Panc1 (cell line): ENCODE measurements at regions not wholly inside any gene's neighbourhood (a gene's known extent, or its start where the extent isn't known, plus 50 kb on each side); places are given as distances from the start of the nearest gene placed in this dataset.

Source experiments
- ATAC-seq: fragments of 200-7000 bp; cut with Tn5 transposase; 2 replicates; pipeline ENCODE4 v1.9.1; 2020; ENCODE audit warnings: mild to moderate bottlenecking, moderate library complexity
- BruUV-seq: library from RNA; stranded (reverse); fragments of 400-500 nt; replicated peaks from 2 replicates; lab custom pipeline; 2021; lab: Mats Ljungman, UMichigan
- CTCF ChIA-PET: fragments of 300-600 bp; sonication (Branson Sonifier 250); formaldehyde crosslinking; loops from one replicate; lab custom pipeline; 2022; ENCODE audit warnings: antibody characterized with exemption; lab: Charles Lee
- POLR2A ChIA-PET: fragments of 300-600 bp; sonication (Branson Sonifier 250); formaldehyde crosslinking; loops from one replicate; lab custom pipeline; 2022; ENCODE audit warnings: antibody characterized with exemption; lab: Charles Lee
- DNase-seq: peaks from one replicate; pipeline ENCODE4 v3.0.0-alpha.2; 2010; ENCODE audit warnings: low read depth, low spot score
- H3K27ac ChIP-seq: 2 replicates; pipeline ENCODE4 v1.5.1; 2011; ENCODE audit warnings: mild to moderate bottlenecking, low read length, inconsistent platforms
- H3K27me3 ChIP-seq: fragments of 200-500 bp; sonication (Bioruptor generic); 2 replicates; pipeline ENCODE4 v1.6.0; 2014; ENCODE audit warnings: low read length, inconsistent platforms; ENCODE audit not compliant: control insufficient read depth, insufficient read depth
- H3K36me3 ChIP-seq: fragments of 200-500 bp; sonication (Bioruptor generic); 2 replicates; pipeline ENCODE4 v1.5.1; 2014; ENCODE audit warnings: inconsistent platforms, mild to moderate bottlenecking, low read length, moderate library complexity; ENCODE audit not compliant: control insufficient read depth, insufficient read depth
- H3K4me1 ChIP-seq: 2 replicates; pipeline ENCODE4 v1.5.1; 2011; ENCODE audit warnings: inconsistent platforms, mild to moderate bottlenecking, low read length, moderate library complexity; ENCODE audit not compliant: control insufficient read depth, insufficient read depth
- H3K4me3 ChIP-seq, 2 experiments: 2 replicates each; pipeline ENCODE4 v1.5.1; 2011 to 2012; ENCODE audit warnings: low read depth in 2 of 2, low read length in 2 of 2, mild to moderate bottlenecking in 2 of 2, inconsistent platforms in 1 of 2, moderate library complexity in 1 of 2
- H3K9me3 ChIP-seq: fragments of 200-500 bp; sonication (Bioruptor generic); 2 replicates; pipeline ENCODE4 v1.5.1; 2014; ENCODE audit warnings: low read depth, mild to moderate bottlenecking, inconsistent platforms, low read length, moderate library complexity; ENCODE audit not compliant: control insufficient read depth, insufficient read depth
- CTCF ChIP-seq: fragments of 450-650 bp; IDR thresholded peaks from 2 replicates; pipeline ENCODE4 v1.5.1; 2017; ENCODE audit warnings: mild to moderate bottlenecking
- POLR2AphosphoS5 ChIP-seq: IDR thresholded peaks from 2 replicates; pipeline ENCODE4 v1.6.1; 2012; ENCODE audit warnings: mild to moderate bottlenecking, low read depth, low read length, moderate library complexity
- SIN3A ChIP-seq: IDR thresholded peaks from 2 replicates; pipeline ENCODE4 v1.6.1; 2012; ENCODE audit warnings: low read depth, mild to moderate bottlenecking, low read length, moderate library complexity, borderline replicate concordance; ENCODE audit not compliant: insufficient read depth
- TCF7L2 ChIP-seq: IDR thresholded peaks from 2 replicates; pipeline ENCODE4 v1.6.1; 2011; ENCODE audit warnings: mild to moderate bottlenecking, low read depth, low read length, inconsistent platforms
- in situ Hi-C: cut with HindIII; loops from 2 replicates; pipeline ENCODE4 v1.10.0; 2016; ENCODE audit warnings: low sequenced_read_pairs, low pct_unique_long_range_greater_than_20kb
- intact Hi-C: fragments of 100-400 bp; cut with micrococcal nuclease; formaldehyde crosslinking; loops from one replicate; pipeline ENCODE4 v1.10.0; 2022; ENCODE audit not compliant: unreplicated experiment
- TF ChIP-seq, protein P1 (sequence below), 2 experiments: IDR thresholded peaks; 2 replicates each; pipeline ENCODE4 v1.6.1; 2011 to 2012; ENCODE audit warnings: low read depth in 2 of 2, control low read depth in 1 of 2, low read length in 1 of 2, mild to moderate bottlenecking in 1 of 2, moderate library complexity in 1 of 2; ENCODE audit not compliant: insufficient read depth in 1 of 2

- Histone ChIP-seq H3K9me3 (no peaks in the 10 kb centered on the region), H3K4me1 (no peaks in the 10 kb centered on the region), H3K36me3 (no peaks in the 10 kb centered on the region), H3K4me3 (no peak overlapping the region), H3K27ac (no peak overlapping the region), H3K27me3 (no peaks in the 10 kb centered on the region)
- no peak for TF ChIP-seq SIN3A
- intact Hi-C loops: no loop called here
- BruUV-seq: no TSS peak
- ATAC-seq (no peak), DNase-seq (no peak)
- POLR2A ChIA-PET: no interaction called here
- CTCF ChIA-PET: no interaction called here
- in situ Hi-C loops: no loop called here
These were observed 173.8 kb upstream of the CNOT2 start for GRCh38 chr12:70069221-70070105.

DNA sequence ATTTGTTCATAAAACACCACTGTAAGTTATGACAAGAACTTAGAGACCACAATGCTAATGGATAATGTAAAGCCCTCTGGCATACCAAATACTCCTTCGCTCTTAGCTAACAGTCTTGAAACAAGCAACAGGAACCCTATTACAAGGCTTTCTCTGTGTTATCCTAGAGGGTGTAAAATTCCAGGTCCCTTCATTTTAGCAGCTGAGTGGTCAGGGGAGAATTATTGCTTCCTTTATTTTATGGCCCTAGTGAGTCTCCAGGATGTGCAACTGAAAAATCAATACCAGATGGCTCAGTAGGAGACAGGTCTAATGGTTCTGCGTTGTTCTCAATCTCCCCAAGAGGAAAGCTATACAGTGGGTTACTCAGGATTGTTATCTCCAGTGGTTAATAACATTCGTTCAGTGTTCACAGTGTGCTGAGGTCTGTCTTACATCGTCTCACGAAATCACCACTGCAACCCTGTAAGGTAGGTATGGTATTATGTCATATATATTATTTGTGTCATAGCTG, 172.7 kb upstream of the CNOT2 start:
- TF ChIP-seq CTCF: no peak
- TF ChIP-seq, protein P1, sequence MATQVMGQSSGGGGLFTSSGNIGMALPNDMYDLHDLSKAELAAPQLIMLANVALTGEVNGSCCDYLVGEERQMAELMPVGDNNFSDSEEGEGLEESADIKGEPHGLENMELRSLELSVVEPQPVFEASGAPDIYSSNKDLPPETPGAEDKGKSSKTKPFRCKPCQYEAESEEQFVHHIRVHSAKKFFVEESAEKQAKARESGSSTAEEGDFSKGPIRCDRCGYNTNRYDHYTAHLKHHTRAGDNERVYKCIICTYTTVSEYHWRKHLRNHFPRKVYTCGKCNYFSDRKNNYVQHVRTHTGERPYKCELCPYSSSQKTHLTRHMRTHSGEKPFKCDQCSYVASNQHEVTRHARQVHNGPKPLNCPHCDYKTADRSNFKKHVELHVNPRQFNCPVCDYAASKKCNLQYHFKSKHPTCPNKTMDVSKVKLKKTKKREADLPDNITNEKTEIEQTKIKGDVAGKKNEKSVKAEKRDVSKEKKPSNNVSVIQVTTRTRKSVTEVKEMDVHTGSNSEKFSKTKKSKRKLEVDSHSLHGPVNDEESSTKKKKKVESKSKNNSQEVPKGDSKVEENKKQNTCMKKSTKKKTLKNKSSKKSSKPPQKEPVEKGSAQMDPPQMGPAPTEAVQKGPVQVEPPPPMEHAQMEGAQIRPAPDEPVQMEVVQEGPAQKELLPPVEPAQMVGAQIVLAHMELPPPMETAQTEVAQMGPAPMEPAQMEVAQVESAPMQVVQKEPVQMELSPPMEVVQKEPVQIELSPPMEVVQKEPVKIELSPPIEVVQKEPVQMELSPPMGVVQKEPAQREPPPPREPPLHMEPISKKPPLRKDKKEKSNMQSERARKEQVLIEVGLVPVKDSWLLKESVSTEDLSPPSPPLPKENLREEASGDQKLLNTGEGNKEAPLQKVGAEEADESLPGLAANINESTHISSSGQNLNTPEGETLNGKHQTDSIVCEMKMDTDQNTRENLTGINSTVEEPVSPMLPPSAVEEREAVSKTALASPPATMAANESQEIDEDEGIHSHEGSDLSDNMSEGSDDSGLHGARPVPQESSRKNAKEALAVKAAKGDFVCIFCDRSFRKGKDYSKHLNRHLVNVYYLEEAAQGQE (IDR thresholded peaks at IDR 0.05; ENCODE audit: insufficient read depth in 1 of 2, low read depth in 2 of 2, low read length in 1 of 2): no peak
- no peak for TF ChIP-seq TCF7L2
- TF ChIP-seq POLR2AphosphoS5: no peak
- no peak for TF ChIP-seq SIN3A
- no peak overlapping the region for H3K27ac ChIP-seq
- ChIA-PET CTCF (no interaction called here), POLR2A (no interaction called here)
- no peak overlapping the region for H3K4me3 ChIP-seq
- ATAC-seq (no peak), DNase-seq (no peak)
- no peaks in the 10 kb centered on the region for H3K27me3 ChIP-seq
- intact Hi-C loops: no loop called here
- no peaks in the 10 kb centered on the region for H3K9me3 ChIP-seq
- BruUV-seq: no TSS peak
- no peaks in the 10 kb centered on the region for H3K4me1 ChIP-seq
- no peaks in the 10 kb centered on the region for H3K36me3 ChIP-seq
- in situ Hi-C loops: no loop called here

DNA sequence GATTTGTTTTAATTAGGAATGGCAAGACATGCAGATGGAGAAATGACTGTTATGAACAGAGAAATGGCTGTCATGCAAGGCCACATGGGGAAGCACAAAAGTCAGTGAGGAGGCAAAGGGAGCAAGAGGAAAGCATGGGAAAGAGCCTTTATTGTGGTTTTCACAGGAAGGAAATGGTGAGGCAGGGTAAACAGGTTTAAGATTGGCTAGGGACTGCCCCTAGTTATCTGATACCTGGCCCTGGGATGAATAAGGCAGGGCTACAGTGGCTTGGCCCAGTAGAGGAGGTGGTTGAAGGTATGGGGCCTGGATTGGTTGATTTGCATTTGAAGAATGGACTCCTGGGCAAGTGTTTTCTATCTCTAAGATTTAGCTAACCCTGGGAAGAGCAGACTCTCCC, 168.7 kb upstream of the CNOT2 start:
- TF ChIP-seq CTCF (no peak), SIN3A (no peak), POLR2AphosphoS5 (no peak)
- TF ChIP-seq, protein P1 (IDR thresholded peaks at IDR 0.05; ENCODE audit: insufficient read depth in 1 of 2, low read depth in 2 of 2, low read length in 1 of 2): no peak

More for the DNA sequence above, 168.7 kb upstream of the CNOT2 start:
- Histone ChIP-seq H3K27me3 (no peaks in the 10 kb centered on the region), H3K36me3 (no peaks in the 10 kb centered on the region), H3K4me1 (no peaks in the 10 kb centered on the region), H3K27ac (no peak overlapping the region), H3K4me3 (no peak overlapping the region), H3K9me3 (no peaks in the 10 kb centered on the region)
- in situ Hi-C loops: no loop called here
- no peak for ATAC-seq
- no TSS peak for BruUV-seq
- ChIA-PET POLR2A (no interaction called here), CTCF (no interaction called here)
- no peak for DNase-seq
- intact Hi-C loops: no loop called here
